B cell (primary cell): ENCODE measurements at regions not wholly inside any gene's neighbourhood (a gene's known extent, or its start where the extent isn't known, plus 50 kb on each side); places are given as distances from the start of the nearest gene placed in this dataset.

ENCODE experiments used
- ATAC-seq: fragments of 200-7000 bp; cut with Tn5 transposase; one replicate; pipeline ENCODE4 v1.10.0; 2021; ENCODE audit warnings: low read depth, mild to moderate bottlenecking, moderate number of reproducible peaks, moderate library complexity
- CTCF ChIA-PET: fragments of 350-600 bp; sonication (Branson Sonifier 250); formaldehyde crosslinking; loops from one replicate; lab custom pipeline; 2021; ENCODE audit warnings: antibody characterized with exemption, inconsistent platforms; lab: Charles Lee
- POLR2A ChIA-PET: fragments of 350-600 bp; sonication (Branson Sonifier 250); formaldehyde crosslinking; loops from one replicate; lab custom pipeline; 2021; ENCODE audit warnings: antibody characterized with exemption; lab: Charles Lee
- DNase-seq: peaks from one replicate; pipeline ENCODE4 v3.0.0; 2013
- H2AFZ ChIP-seq: 2 replicates; pipeline ENCODE4 v1.6.1; 2012; ENCODE audit warnings: mild to moderate bottlenecking, low read depth, low read length; ENCODE audit not compliant: insufficient read depth, poor library complexity, severe bottlenecking
- H3K27ac ChIP-seq, 2 donors: 1 replicate in 1 of 2; 2 replicates in 1 of 2; pipeline ENCODE4 v1.5.1; 2012 to 2013; ENCODE audit warnings: low read length in 2 of 2, mild to moderate bottlenecking in 2 of 2, moderate library complexity in 1 of 2
- H3K27me3 ChIP-seq, 4 experiments: fragments of 200-600 bp in 1 of 4; sonication (generic) in 1 of 4; replicated peaks in 1 of 4; 1 replicate in 2 of 4; 2 replicates in 2 of 4; pipeline versions ENCODE4 v1.6.1 to v1.7.0; 2013 to 2016; ENCODE audit warnings: low read length in 3 of 4, mild to moderate bottlenecking in 2 of 4, mixed read lengths in 1 of 4, moderate library complexity in 1 of 4; ENCODE audit not compliant: insufficient read depth in 4 of 4, control insufficient read depth in 3 of 4; ENCODE audit errors: control extremely low read depth in 1 of 4
- H3K36me3 ChIP-seq, 2 experiments: replicated peaks in 1 of 2; 1 replicate in 1 of 2; 2 replicates in 1 of 2; pipeline versions ENCODE4 v1.6.1 to v1.7.1; 2013; ENCODE audit warnings: low read length in 1 of 2; ENCODE audit not compliant: insufficient read depth in 2 of 2, control insufficient read depth in 1 of 2; ENCODE audit errors: control extremely low read depth in 1 of 2, extremely low read depth in 1 of 2
- H3K4me1 ChIP-seq, 2 donors: fragments of 200-600 bp in 1 of 2; sonication (generic) in 1 of 2; 1 replicate in 1 of 2; 2 replicates in 1 of 2; pipeline versions ENCODE4 v1.5.1 to v1.6.1; 2013 to 2017; ENCODE audit warnings: low read length in 2 of 2; ENCODE audit not compliant: control insufficient read depth in 2 of 2, insufficient read depth in 2 of 2
- H3K4me2 ChIP-seq: replicated peaks from 2 replicates; pipeline ENCODE3; 2012; ENCODE audit warnings: mild to moderate bottlenecking, low read depth, low read length; ENCODE audit not compliant: poor library complexity, severe bottlenecking
- H3K4me3 ChIP-seq, 5 experiments: fragments of 200-600 bp in 1 of 5; sonication (generic) in 1 of 5; 1 replicate in 3 of 5; 2 replicates in 2 of 5; pipeline versions ENCODE4 v1.5.1 to v1.7.0; 2011 to 2016; ENCODE audit warnings: low read length in 4 of 5, mild to moderate bottlenecking in 4 of 5, low read depth in 2 of 5, control low read depth in 1 of 5, moderate library complexity in 1 of 5; ENCODE audit not compliant: insufficient read depth in 1 of 5; ENCODE audit errors: control extremely low read depth in 1 of 5, extremely low read depth in 1 of 5
- H3K79me2 ChIP-seq: fragments of 200-600 bp; sonication (generic); one replicate; pipeline ENCODE4 v1.6.0; 2016; ENCODE audit warnings: low read length; ENCODE audit not compliant: control insufficient read depth, insufficient read depth
- H3K9ac ChIP-seq: fragments of 200-600 bp; sonication (generic); 2 replicates; pipeline ENCODE4 v1.6.1; 2017; ENCODE audit warnings: mild to moderate bottlenecking, low read length, moderate library complexity
- H3K9me3 ChIP-seq, 3 donors: one replicate each; pipeline versions ENCODE4 v1.6.1 to v1.7.1; 2013; ENCODE audit warnings: low read length in 2 of 3; ENCODE audit not compliant: control insufficient read depth in 2 of 3, insufficient read depth in 1 of 3; ENCODE audit errors: control extremely low read depth in 1 of 3
- H4K20me1 ChIP-seq: 2 replicates; pipeline ENCODE4 v1.6.0; 2012; ENCODE audit warnings: mild to moderate bottlenecking, low read length; ENCODE audit not compliant: insufficient read depth, control insufficient read depth, poor library complexity, severe bottlenecking
- H3K27ac Mint-ChIP-seq: one replicate; pipeline ENCODE4 v1.8.0; 2021; ENCODE audit warnings: mixed read lengths
- H3K27me3 Mint-ChIP-seq: one replicate; pipeline ENCODE4 v1.8.0; 2021; ENCODE audit warnings: mixed read lengths
- H3K4me1 Mint-ChIP-seq: one replicate; pipeline ENCODE4 v1.8.0; 2021; ENCODE audit warnings: mixed read lengths
- H3K4me3 Mint-ChIP-seq: one replicate; pipeline ENCODE4 v1.8.0; 2021; ENCODE audit warnings: mixed read lengths
- H3K9me3 Mint-ChIP-seq: one replicate; pipeline ENCODE4 v1.8.0; 2022; ENCODE audit warnings: mixed read lengths; ENCODE audit not compliant: insufficient read depth
- CTCF ChIP-seq: fragments of 200-600 bp; IDR thresholded peaks from one replicate; pipeline ENCODE4 v1.8.0; 2022; ENCODE audit warnings: antibody characterized with exemption, mild to moderate bottlenecking
- EZH2 ChIP-seq: IDR thresholded peaks from 2 replicates; pipeline ENCODE4 v1.6.1; 2012; ENCODE audit warnings: borderline replicate concordance, low read depth, mild to moderate bottlenecking, moderate library complexity, low read length; ENCODE audit not compliant: insufficient read depth, poor library complexity, severe bottlenecking
- WGBS: methylation state at CpG from one replicate; pipeline ENCODE4 v1.1.5; 2013; ENCODE audit warnings: missing lambda C conversion rate; ENCODE audit not compliant: insufficient coverage; 5-methylcytosine and 5-hydroxymethylcytosine counted together
- intact Hi-C: fragments of 100-400 bp; cut with micrococcal nuclease; formaldehyde crosslinking; loops from one replicate; pipeline ENCODE4 v1.10.0; 2022

- ChIA-PET CTCF (no interaction called here), POLR2A (no interaction called here)
- H3K4me3 Mint-ChIP-seq, result no peak overlapping the region
- TF ChIP-seq CTCF, result no peak
- no peak for TF ChIP-seq EZH2
- ATAC-seq (no peak), DNase-seq (no peak)
- Histone ChIP-seq H4K20me1 (no peaks in the 10 kb centered on the region), H2AFZ (no peak overlapping the region), H3K4me2 (no peak overlapping the region), H3K79me2 (no peaks in the 10 kb centered on the region), H3K9me3 (no peaks in the 10 kb centered on the region), H3K9ac (no peak overlapping the region), H3K27ac (no peak overlapping the region), H3K4me3 (no peak overlapping the region), H3K27me3 (no peaks in the 10 kb centered on the region), H3K4me1 (no peaks in the 10 kb centered on the region), H3K36me3 (no peaks in the 10 kb centered on the region)
- 97% methylated on average over 3 of the region's 4 CpGs for WGBS
- H3K27me3 Mint-ChIP-seq, result no peaks in the 10 kb centered on the region
- H3K4me1 Mint-ChIP-seq, result no peaks in the 10 kb centered on the region
- peaks cover 4% of the 10 kb centered on the region for H3K9me3 Mint-ChIP-seq
- intact Hi-C loops, result no loop called here
- no peak overlapping the region for H3K27ac Mint-ChIP-seq
These were observed 467.0 kb downstream of the CDH10 start for GRCh38 chr5:24177821-24178220.

- intact Hi-C loops, result no loop called here
- no peak overlapping the region for H3K9ac ChIP-seq
- no peak overlapping the region for H3K4me3 ChIP-seq
- no peak overlapping the region for H2AFZ ChIP-seq
- TF ChIP-seq CTCF (no peak), EZH2 (no peak)
- Mint-ChIP-seq H3K9me3 (peaks cover 3% of the 10 kb centered on the region), H3K27ac (no peak overlapping the region), H3K4me3 (no peak overlapping the region), H3K4me1 (no peaks in the 10 kb centered on the region), H3K27me3 (no peaks in the 10 kb centered on the region)
- 83% methylated on average over 1 of the region's 2 CpGs for WGBS
- H3K36me3 ChIP-seq, result no peaks in the 10 kb centered on the region
- H3K9me3 ChIP-seq, result no peaks in the 10 kb centered on the region
- H3K4me2 ChIP-seq, result no peak overlapping the region
- CTCF ChIA-PET, result no interaction called here
- H3K79me2 ChIP-seq, result no peaks in the 10 kb centered on the region
- H4K20me1 ChIP-seq, result no peaks in the 10 kb centered on the region
- no peaks in the 10 kb centered on the region for H3K4me1 ChIP-seq
- POLR2A ChIA-PET, result no interaction called here
- no peaks in the 10 kb centered on the region for H3K27me3 ChIP-seq
- no peak overlapping the region for H3K27ac ChIP-seq
- DNase-seq (no peak), ATAC-seq (no peak)
These were observed 460.8 kb downstream of the CDH10 start for GRCh38 chr5:24183981-24184380.
